ENCODE measurements at regions not wholly inside any gene's neighbourhood (a gene's known extent, or its start where the extent isn't known, plus 50 kb on each side); places are given as distances from the start of the nearest gene placed in this dataset.

GRCh38 chr2:3965953-3966352, 262.6 kb downstream of the DCDC2C start:
- H3K27ac Mint-ChIP-seq (ENCODE audit: low read depth) = no peak overlapping the region
- peaks cover 8% of the 10 kb centered on the region for H3K9me3 Mint-ChIP-seq
- DNase-seq (ENCODE audit: low spot score in 2 of 2) = no peak
- H3K36me3 Mint-ChIP-seq (ENCODE audit: insufficient read depth) = no peaks in the 10 kb centered on the region
- no peak overlapping the region for H3K4me3 Mint-ChIP-seq
- no peak for ATAC-seq (replicated peaks; ENCODE audit: extremely low read depth, poor library complexity, severe bottlenecking)
- no peaks in the 10 kb centered on the region for H3K4me1 Mint-ChIP-seq
- no peaks in the 10 kb centered on the region for H3K27me3 Mint-ChIP-seq

GRCh38 chr2:3966470-3966869, 263.1 kb downstream of the DCDC2C start:
- H3K27ac Mint-ChIP-seq (ENCODE audit: low read depth) = no peak overlapping the region
- DNase-seq (ENCODE audit: low spot score in 2 of 2) (no peak), ATAC-seq (replicated peaks; ENCODE audit: extremely low read depth, poor library complexity, severe bottlenecking) (no peak)
- H3K4me3 Mint-ChIP-seq = no peak overlapping the region
- no peaks in the 10 kb centered on the region for H3K4me1 Mint-ChIP-seq
- no peaks in the 10 kb centered on the region for H3K36me3 Mint-ChIP-seq (ENCODE audit: insufficient read depth)
- H3K27me3 Mint-ChIP-seq = no peaks in the 10 kb centered on the region
- H3K9me3 Mint-ChIP-seq = peaks cover 8% of the 10 kb centered on the region

GRCh38 chr2:3968736-3969135, 265.4 kb downstream of the DCDC2C start:
- H3K36me3 Mint-ChIP-seq (ENCODE audit: insufficient read depth) = no peaks in the 10 kb centered on the region
- H3K4me1 Mint-ChIP-seq = no peaks in the 10 kb centered on the region

DNA sequence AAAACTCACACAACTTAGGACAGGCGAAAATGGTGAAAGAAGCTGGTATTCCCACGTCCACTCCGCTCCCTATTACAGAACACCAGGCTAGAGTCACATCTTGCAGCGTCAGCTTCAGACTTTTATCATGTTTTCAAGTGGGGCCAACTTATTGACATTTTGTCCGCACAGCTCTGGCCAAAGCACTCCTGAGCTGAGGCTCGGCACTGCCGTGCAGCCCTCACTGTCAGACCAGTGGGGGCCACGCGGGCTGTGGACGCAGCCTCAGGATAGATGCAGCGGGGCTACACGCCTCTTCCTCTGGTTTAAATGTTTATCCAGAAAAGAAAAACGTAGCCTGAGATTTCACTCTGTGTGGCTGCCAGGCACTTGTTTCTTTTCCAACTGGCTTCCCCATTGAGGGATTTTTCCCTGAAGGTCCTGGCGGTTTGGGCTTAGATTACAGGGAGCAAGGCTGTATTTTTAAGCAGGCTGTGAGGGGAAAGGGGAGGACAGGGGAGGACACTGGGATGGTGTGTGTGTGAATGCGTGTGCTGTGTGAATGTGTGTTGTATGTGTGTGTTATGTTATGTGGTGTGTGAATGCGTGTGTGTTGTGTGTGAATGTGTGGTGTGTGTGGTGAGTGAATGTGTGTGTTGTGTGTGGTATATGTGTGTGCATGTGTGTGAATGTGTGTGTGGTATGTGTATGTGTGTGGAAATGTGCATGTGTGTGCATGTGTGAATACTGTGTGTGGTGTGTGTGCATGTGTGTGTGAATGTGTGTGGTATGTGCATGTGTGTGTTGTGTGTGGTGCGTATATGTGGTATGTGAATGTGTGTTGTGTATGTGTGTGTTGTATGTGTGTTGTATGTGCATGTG, 267.6 kb downstream of the DCDC2C start:
- Mint-ChIP-seq H3K4me3 (no peak overlapping the region), H3K36me3 (ENCODE audit: insufficient read depth) (no peaks in the 10 kb centered on the region), H3K27ac (ENCODE audit: low read depth) (no peak overlapping the region), H3K9me3 (no peaks in the 10 kb centered on the region), H3K4me1 (no peaks in the 10 kb centered on the region), H3K27me3 (no peaks in the 10 kb centered on the region)
- DNase-seq (ENCODE audit: low spot score in 2 of 2) = no peak
- ATAC-seq (replicated peaks; ENCODE audit: extremely low read depth, poor library complexity, severe bottlenecking) = no peak

More at GRCh38 chr2:3968736-3969135, 265.4 kb downstream of the DCDC2C start:
- Mint-ChIP-seq H3K4me3 (no peak overlapping the region), H3K27me3 (no peaks in the 10 kb centered on the region), H3K27ac (ENCODE audit: low read depth) (no peak overlapping the region), H3K9me3 (no peaks in the 10 kb centered on the region)
- ATAC-seq (replicated peaks; ENCODE audit: extremely low read depth, poor library complexity, severe bottlenecking) = no peak
- no peak for DNase-seq (ENCODE audit: low spot score in 2 of 2)

DNA sequence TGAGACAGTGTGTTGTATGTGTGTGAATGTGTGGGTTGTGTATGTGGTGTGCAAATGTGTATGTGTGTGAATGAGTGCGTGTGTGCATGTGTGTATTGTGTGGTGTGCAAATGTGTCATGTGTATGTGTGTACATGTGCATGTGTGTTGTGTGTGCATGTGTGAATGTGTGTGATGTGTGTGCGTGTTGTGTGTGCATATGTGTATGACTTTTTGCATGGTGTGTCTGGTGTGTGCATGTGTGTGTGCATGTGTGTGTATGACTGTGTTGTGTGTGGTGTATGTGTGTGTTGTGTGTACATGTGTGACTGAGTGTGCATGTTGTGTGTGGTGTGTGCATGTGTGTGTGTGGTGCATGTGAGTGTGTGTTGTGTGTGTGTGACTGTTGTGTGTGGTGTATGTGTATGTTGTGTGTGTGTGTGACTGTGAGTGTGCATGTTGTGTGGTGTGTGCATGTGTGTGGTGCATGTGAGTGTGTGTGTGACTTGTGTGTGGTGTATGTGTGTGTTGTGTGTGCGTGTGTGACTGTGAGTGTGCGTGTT, 268.3 kb downstream of the DCDC2C start:
- ATAC-seq (replicated peaks; ENCODE audit: extremely low read depth, poor library complexity, severe bottlenecking) = no peak

GRCh38 chr2:3972377-3972776, 269.0 kb downstream of the DCDC2C start:
- H3K4me3 Mint-ChIP-seq = no peak overlapping the region
- H3K27me3 Mint-ChIP-seq = no peaks in the 10 kb centered on the region
- no peaks in the 10 kb centered on the region for H3K36me3 Mint-ChIP-seq (ENCODE audit: insufficient read depth)
- H3K4me1 Mint-ChIP-seq = no peaks in the 10 kb centered on the region
- no peak overlapping the region for H3K27ac Mint-ChIP-seq (ENCODE audit: low read depth)
- DNase-seq (ENCODE audit: low spot score in 2 of 2) = no peak
- no peaks in the 10 kb centered on the region for H3K9me3 Mint-ChIP-seq
- no peak for ATAC-seq (replicated peaks; ENCODE audit: extremely low read depth, poor library complexity, severe bottlenecking)

More for the DNA sequence above, 268.3 kb downstream of the DCDC2C start:
- Mint-ChIP-seq H3K27me3 (no peaks in the 10 kb centered on the region), H3K9me3 (no peaks in the 10 kb centered on the region), H3K36me3 (ENCODE audit: insufficient read depth) (no peaks in the 10 kb centered on the region), H3K4me3 (no peak overlapping the region), H3K4me1 (no peaks in the 10 kb centered on the region), H3K27ac (ENCODE audit: low read depth) (no peak overlapping the region)
- DNase-seq (ENCODE audit: low spot score in 2 of 2) = no peak

- H3K36me3 Mint-ChIP-seq (ENCODE audit: insufficient read depth) = no peaks in the 10 kb centered on the region
- H3K27me3 Mint-ChIP-seq = no peaks in the 10 kb centered on the region
- H3K27ac Mint-ChIP-seq (ENCODE audit: low read depth) = no peak overlapping the region
- no peaks in the 10 kb centered on the region for H3K4me1 Mint-ChIP-seq
- H3K4me3 Mint-ChIP-seq = no peak overlapping the region
- DNase-seq (ENCODE audit: low spot score in 2 of 2) (no peak), ATAC-seq (replicated peaks; ENCODE audit: extremely low read depth, poor library complexity, severe bottlenecking) (no peak)
- H3K9me3 Mint-ChIP-seq = peaks cover 6% of the 10 kb centered on the region
Observed at GRCh38 chr2:3974765-3975164, 271.4 kb downstream of the DCDC2C start.

GRCh38 chr2:3981446-3981987, 278.1 kb downstream of the DCDC2C start:
- no peaks in the 10 kb centered on the region for H3K4me1 Mint-ChIP-seq
- no peaks in the 10 kb centered on the region for H3K27me3 Mint-ChIP-seq
- no peak for DNase-seq (ENCODE audit: low spot score in 2 of 2)
- peaks cover 15% of the 10 kb centered on the region for H3K9me3 Mint-ChIP-seq
- no peaks in the 10 kb centered on the region for H3K36me3 Mint-ChIP-seq (ENCODE audit: insufficient read depth)
- H3K27ac Mint-ChIP-seq (ENCODE audit: low read depth) = no peak overlapping the region
- ATAC-seq (replicated peaks; ENCODE audit: extremely low read depth, poor library complexity, severe bottlenecking) = no peak
- no peak overlapping the region for H3K4me3 Mint-ChIP-seq

- no peak for DNase-seq (ENCODE audit: low spot score in 2 of 2)
- Mint-ChIP-seq H3K36me3 (ENCODE audit: insufficient read depth) (no peaks in the 10 kb centered on the region), H3K4me3 (no peak overlapping the region), H3K4me1 (no peaks in the 10 kb centered on the region), H3K27ac (ENCODE audit: low read depth) (no peak overlapping the region), H3K9me3 (peaks cover 15% of the 10 kb centered on the region), H3K27me3 (no peaks in the 10 kb centered on the region)
- ATAC-seq (replicated peaks; ENCODE audit: extremely low read depth, poor library complexity, severe bottlenecking) = no peak
Observed at GRCh38 chr2:3982160-3982559, 278.8 kb downstream of the DCDC2C start.

- no peaks in the 10 kb centered on the region for H3K4me1 Mint-ChIP-seq
- H3K27ac Mint-ChIP-seq (ENCODE audit: low read depth) = no peak overlapping the region
- H3K9me3 Mint-ChIP-seq = peaks cover 11% of the 10 kb centered on the region
- DNase-seq (ENCODE audit: low spot score in 2 of 2) (no peak), ATAC-seq (replicated peaks; ENCODE audit: extremely low read depth, poor library complexity, severe bottlenecking) (no peak)
- no peaks in the 10 kb centered on the region for H3K27me3 Mint-ChIP-seq
- no peak overlapping the region for H3K4me3 Mint-ChIP-seq
- H3K36me3 Mint-ChIP-seq (ENCODE audit: insufficient read depth) = no peaks in the 10 kb centered on the region
Observed at GRCh38 chr2:3986063-3986462, 282.7 kb downstream of the DCDC2C start.

DNA sequence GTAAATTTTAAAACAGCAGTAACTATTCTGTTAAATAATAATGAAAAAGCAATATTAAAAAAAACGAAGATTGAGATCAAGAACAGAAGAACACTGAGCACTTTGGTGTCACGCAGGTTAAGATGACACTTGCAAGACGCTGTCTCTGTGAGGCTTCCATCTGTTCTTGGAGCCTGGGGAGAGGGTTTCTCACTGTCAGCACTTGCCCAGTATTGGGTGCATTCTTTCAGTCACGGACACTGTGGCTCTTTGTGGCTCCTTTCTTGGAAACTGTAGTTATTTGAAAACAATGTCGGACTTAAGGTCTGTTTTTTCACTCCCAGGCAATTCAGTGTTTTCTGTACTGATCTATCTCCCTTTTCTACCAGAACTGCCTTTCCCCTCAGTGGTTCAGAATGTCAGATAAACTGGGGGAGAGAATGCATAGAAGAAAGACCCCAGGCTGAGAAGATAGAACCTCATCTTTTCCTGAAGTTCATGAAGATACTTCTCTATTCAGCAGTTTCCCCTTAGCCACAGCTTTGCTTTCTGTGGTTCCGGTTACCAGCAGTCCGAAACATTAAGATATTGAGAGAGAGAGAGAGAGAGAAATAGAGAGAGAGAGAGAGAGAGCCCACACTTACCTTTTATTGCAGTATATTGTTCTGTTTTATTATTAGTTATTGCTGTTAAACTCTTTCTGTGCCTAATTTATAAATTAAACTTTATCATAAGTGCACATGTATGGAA, 283.3 kb downstream of the DCDC2C start:
- no peaks in the 10 kb centered on the region for H3K4me1 Mint-ChIP-seq
- DNase-seq (ENCODE audit: low spot score in 2 of 2) (no peak), ATAC-seq (replicated peaks; ENCODE audit: extremely low read depth, poor library complexity, severe bottlenecking) (no peak)
- H3K36me3 Mint-ChIP-seq (ENCODE audit: insufficient read depth) = peaks cover 2% of the 10 kb centered on the region
- no peaks in the 10 kb centered on the region for H3K27me3 Mint-ChIP-seq
- no peak overlapping the region for H3K27ac Mint-ChIP-seq (ENCODE audit: low read depth)
- H3K4me3 Mint-ChIP-seq = no peak overlapping the region
- peaks cover 16% of the 10 kb centered on the region for H3K9me3 Mint-ChIP-seq

DNA sequence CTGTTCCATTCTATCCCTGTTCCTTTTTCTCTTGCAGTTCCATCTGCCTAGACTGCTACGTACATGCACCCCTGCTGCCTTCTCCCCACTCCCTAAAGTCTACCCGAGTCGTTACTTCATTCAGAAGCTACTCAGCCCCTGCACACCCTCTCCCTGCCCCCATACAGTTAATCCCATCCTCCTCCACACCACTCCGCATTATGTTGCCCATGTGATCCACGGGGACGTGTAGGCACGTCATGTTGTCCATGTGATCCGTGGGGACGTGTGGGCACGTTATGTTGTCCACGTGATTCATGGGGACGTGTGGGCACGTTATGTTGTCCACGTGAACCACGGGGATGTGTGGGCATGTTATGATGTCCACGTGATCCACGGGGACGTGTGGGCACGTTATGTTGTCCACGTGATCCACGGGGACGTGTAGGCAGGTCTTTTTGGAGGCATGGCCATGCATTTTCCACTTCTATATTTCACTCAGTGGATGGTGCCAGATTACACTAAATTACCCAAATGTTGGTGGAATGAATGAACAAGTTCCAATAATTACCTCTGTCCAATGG, 299.5 kb downstream of the DCDC2C start:
- peaks cover 1% of the 10 kb centered on the region for H3K36me3 Mint-ChIP-seq (ENCODE audit: insufficient read depth)
- H3K4me3 Mint-ChIP-seq = no peak overlapping the region
- H3K27me3 Mint-ChIP-seq = no peaks in the 10 kb centered on the region
- no peak for DNase-seq (ENCODE audit: low spot score in 2 of 2)
- H3K9me3 Mint-ChIP-seq = peaks cover 29% of the 10 kb centered on the region
- H3K4me1 Mint-ChIP-seq = no peaks in the 10 kb centered on the region
- H3K27ac Mint-ChIP-seq (ENCODE audit: low read depth) = no peak overlapping the region
- ATAC-seq (replicated peaks; ENCODE audit: extremely low read depth, poor library complexity, severe bottlenecking) = no peak
